ENCODE measurements at regions not wholly inside any gene's neighbourhood (a gene's known extent, or its start where the extent isn't known, plus 50 kb on each side); places are given as distances from the start of the nearest gene placed in this dataset.
"Not testable (repeated sequence)": the region's sequence is repeated elsewhere in the genome, so short reads cannot be mapped to it uniquely, and the experiment has no call there.

- Histone ChIP-seq H3K4me2 (ENCODE audit: low read length) (no peak overlapping the region), H3F3A (ENCODE audit: insufficient read depth, low read length) (no peaks in the 10 kb centered on the region), H3K4me3 (ENCODE audit: low read depth, low read length, poor library complexity, severe bottlenecking) (no peak overlapping the region), H3K9me3 (ENCODE audit: low read length) (no peaks in the 10 kb centered on the region), H2AFZ (ENCODE audit: low read length) (no peak overlapping the region), H3K4me1 (ENCODE audit: insufficient read depth, low read length, severe bottlenecking) (no peaks in the 10 kb centered on the region), H3K36me3 (ENCODE audit: insufficient read depth, low read length) (no peaks in the 10 kb centered on the region), H4K20me1 (ENCODE audit: insufficient read depth, low read length) (no peaks in the 10 kb centered on the region), H3K9ac (ENCODE audit: low read length) (no peak overlapping the region), H3K27me3 (ENCODE audit: insufficient read depth, low read length) (no peaks in the 10 kb centered on the region), H3K79me2 (ENCODE audit: insufficient read depth, low read length) (no peaks in the 10 kb centered on the region), H3K27ac (ENCODE audit: low read depth, low read length, poor library complexity, severe bottlenecking) (no peak overlapping the region), H3K9me2 (ENCODE audit: low read depth, low read length) (no peaks in the 10 kb centered on the region)
- TF ChIP-seq CTCF (IDR thresholded peaks at IDR 0.05; ENCODE audit: low read length), result no peak
- no peak for TF ChIP-seq EZH2 (IDR thresholded peaks at IDR 0.05; ENCODE audit: borderline replicate concordance, low read length)
Observed at GRCh38 chrX:98207947-98208346, 1324.2 kb downstream of the RPA4 start.

GRCh38 chrX:98231003-98231402, 1347.3 kb downstream of the RPA4 start:
- TF ChIP-seq CTCF (IDR thresholded peaks at IDR 0.05; ENCODE audit: low read length) (no peak), EZH2 (IDR thresholded peaks at IDR 0.05; ENCODE audit: borderline replicate concordance, low read length) (no peak)
- Histone ChIP-seq H3K79me2 (ENCODE audit: insufficient read depth, low read length) (no peaks in the 10 kb centered on the region), H4K20me1 (ENCODE audit: insufficient read depth, low read length) (no peaks in the 10 kb centered on the region)

GRCh38 chrX:98240061-98240460, 1356.4 kb downstream of the RPA4 start:
- not testable (repeated sequence) for H2AFZ ChIP-seq (ENCODE audit: low read length); H4K20me1 ChIP-seq (ENCODE audit: insufficient read depth, low read length); H3K4me2 ChIP-seq (ENCODE audit: low read length); H3K4me3 ChIP-seq (ENCODE audit: low read depth, low read length, poor library complexity, severe bottlenecking); H3K4me1 ChIP-seq (ENCODE audit: insufficient read depth, low read length, severe bottlenecking); H3K9ac ChIP-seq (ENCODE audit: low read length); H3K79me2 ChIP-seq (ENCODE audit: insufficient read depth, low read length); H3K9me2 ChIP-seq (ENCODE audit: low read depth, low read length); H3F3A ChIP-seq (ENCODE audit: insufficient read depth, low read length); H3K27ac ChIP-seq (ENCODE audit: low read depth, low read length, poor library complexity, severe bottlenecking); H3K27me3 ChIP-seq (ENCODE audit: insufficient read depth, low read length); H3K9me3 ChIP-seq (ENCODE audit: low read length); H3K36me3 ChIP-seq (ENCODE audit: insufficient read depth, low read length)

More at GRCh38 chrX:98231003-98231402, 1347.3 kb downstream of the RPA4 start:
- Histone ChIP-seq H3K36me3 (ENCODE audit: insufficient read depth, low read length) (no peaks in the 10 kb centered on the region), H3K9ac (ENCODE audit: low read length) (no peak overlapping the region), H3K4me2 (ENCODE audit: low read length) (no peak overlapping the region), H3K9me2 (ENCODE audit: low read depth, low read length) (no peaks in the 10 kb centered on the region), H3F3A (ENCODE audit: insufficient read depth, low read length) (no peaks in the 10 kb centered on the region), H3K4me3 (ENCODE audit: low read depth, low read length, poor library complexity, severe bottlenecking) (no peak overlapping the region), H3K4me1 (ENCODE audit: insufficient read depth, low read length, severe bottlenecking) (no peaks in the 10 kb centered on the region), H3K27ac (ENCODE audit: low read depth, low read length, poor library complexity, severe bottlenecking) (no peak overlapping the region), H2AFZ (ENCODE audit: low read length) (no peak overlapping the region), H3K9me3 (ENCODE audit: low read length) (no peaks in the 10 kb centered on the region), H3K27me3 (ENCODE audit: insufficient read depth, low read length) (no peaks in the 10 kb centered on the region)

- Histone ChIP-seq H3K27me3 (ENCODE audit: insufficient read depth, low read length) (no peaks in the 10 kb centered on the region), H3K9me2 (ENCODE audit: low read depth, low read length) (no peaks in the 10 kb centered on the region), H3K9me3 (ENCODE audit: low read length) (no peaks in the 10 kb centered on the region), H4K20me1 (ENCODE audit: insufficient read depth, low read length) (no peaks in the 10 kb centered on the region), H3K4me2 (ENCODE audit: low read length) (no peak overlapping the region), H3K4me1 (ENCODE audit: insufficient read depth, low read length, severe bottlenecking) (no peaks in the 10 kb centered on the region), H3K36me3 (ENCODE audit: insufficient read depth, low read length) (no peaks in the 10 kb centered on the region), H2AFZ (ENCODE audit: low read length) (no peak overlapping the region), H3K9ac (ENCODE audit: low read length) (no peak overlapping the region), H3F3A (ENCODE audit: insufficient read depth, low read length) (no peaks in the 10 kb centered on the region), H3K4me3 (ENCODE audit: low read depth, low read length, poor library complexity, severe bottlenecking) (no peak overlapping the region), H3K79me2 (ENCODE audit: insufficient read depth, low read length) (no peaks in the 10 kb centered on the region), H3K27ac (ENCODE audit: low read depth, low read length, poor library complexity, severe bottlenecking) (no peak overlapping the region)
- TF ChIP-seq EZH2 (IDR thresholded peaks at IDR 0.05; ENCODE audit: borderline replicate concordance, low read length) (no peak), CTCF (IDR thresholded peaks at IDR 0.05; ENCODE audit: low read length) (no peak)
Observed at GRCh38 chrX:98263135-98263534, 1379.4 kb downstream of the RPA4 start.
